H4 (cell line): ENCODE measurements at regions not wholly inside any gene's neighbourhood (a gene's known extent, or its start where the extent isn't known, plus 50 kb on each side); places are given as distances from the start of the nearest gene placed in this dataset.
"Not testable (repeated sequence)": the region's sequence is repeated elsewhere in the genome, so short reads cannot be mapped to it uniquely, and the experiment has no call there.

Experiments
- DNase-seq: peaks from one replicate; pipeline ENCODE4 v3.0.0-alpha.2; 2015; ENCODE audit warnings: low spot score

- no peak for DNase-seq
These were observed 63.1 kb upstream of the HIVEP3 start for GRCh38 chr1:41981796-41982195.

DNA sequence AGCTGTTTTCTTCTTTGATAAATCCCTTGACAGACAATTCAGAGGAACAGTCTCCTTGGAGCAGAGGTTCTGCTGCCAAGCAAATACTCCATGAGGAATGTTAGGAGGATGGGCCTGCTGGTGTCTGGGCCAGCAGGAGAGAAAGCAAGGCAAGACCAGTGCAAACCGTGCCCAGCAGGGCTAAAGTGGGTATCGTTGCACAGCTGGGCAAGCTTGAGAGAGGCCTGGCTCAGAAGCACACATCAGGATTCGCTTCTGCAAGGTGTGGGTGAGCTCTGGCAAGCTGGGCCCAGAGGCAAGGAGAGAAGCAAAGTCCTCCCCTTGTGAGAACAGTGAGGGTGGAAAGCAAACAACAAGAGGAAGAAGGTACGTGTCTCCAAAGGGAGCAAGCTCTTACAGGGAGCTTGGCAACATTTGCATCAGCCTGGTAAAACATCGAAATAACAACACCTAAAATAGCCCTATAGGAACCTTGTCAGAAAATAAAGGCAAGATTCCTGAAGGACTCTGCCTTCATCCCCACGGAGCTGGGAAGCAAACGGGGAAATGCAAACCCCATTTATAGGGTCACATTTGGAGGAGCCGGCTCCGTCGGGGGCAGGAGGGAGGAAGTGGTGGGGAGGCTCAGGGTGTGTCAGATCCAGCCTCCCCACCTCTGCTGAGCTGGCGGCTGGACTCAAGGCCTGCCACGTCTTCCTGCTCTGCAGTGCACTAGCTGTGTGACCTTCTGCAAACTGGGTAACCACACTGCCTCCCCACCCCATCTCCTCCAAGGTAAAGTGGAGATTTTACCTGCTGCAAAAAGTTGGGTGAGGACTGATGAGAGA, 62.3 kb upstream of the HIVEP3 start:
- DNase-seq: no peak

- DNase-seq: no peak
These were observed 60.3 kb upstream of the HIVEP3 start for GRCh38 chr1:41978986-41979385.

- DNase-seq: no peak
These were observed 58.6 kb upstream of the HIVEP3 start for GRCh38 chr1:41977326-41977725.

DNA sequence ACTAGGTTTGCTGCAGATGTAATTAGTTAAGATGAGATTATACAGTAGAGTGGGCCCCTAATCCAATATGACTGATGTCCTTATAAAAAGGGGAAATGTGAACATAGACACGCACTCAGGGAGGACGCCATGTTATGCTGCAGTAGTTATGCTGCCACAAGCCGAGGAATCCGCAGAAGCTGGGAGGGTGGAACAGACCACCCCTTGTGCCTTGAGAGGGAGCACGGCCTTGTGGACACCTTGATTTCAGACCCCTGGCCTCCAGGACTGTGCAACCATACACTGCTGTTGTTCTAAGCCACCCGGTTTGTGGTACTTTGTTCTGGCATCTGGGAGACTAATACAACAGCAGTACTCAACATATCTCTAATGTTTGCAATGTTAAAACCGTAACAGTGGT, 57.9 kb upstream of the HIVEP3 start:
- DNase-seq: no peak

- DNase-seq: no peak
These were observed 57.3 kb upstream of the HIVEP3 start for GRCh38 chr1:41975850-41976569.

DNA sequence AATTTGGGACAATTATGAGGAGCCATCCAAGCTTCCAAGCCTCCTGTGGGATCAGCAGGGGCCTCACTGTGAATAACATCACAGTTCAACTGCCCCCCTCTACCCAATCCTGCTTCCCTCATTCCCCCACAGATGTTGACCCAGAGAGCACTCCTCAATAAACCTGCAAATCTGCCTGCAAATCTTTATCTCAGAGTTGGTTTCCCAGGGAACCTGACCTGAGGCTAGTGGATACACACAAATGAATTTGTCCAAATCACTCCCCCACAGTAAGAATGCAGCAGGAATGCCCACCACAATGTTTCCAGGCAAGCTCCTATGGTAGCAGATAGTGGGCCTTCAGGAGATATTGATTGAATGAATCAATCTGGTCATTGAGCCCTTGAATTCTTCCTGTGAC, 56.4 kb upstream of the HIVEP3 start:
- DNase-seq: no peak

DNA sequence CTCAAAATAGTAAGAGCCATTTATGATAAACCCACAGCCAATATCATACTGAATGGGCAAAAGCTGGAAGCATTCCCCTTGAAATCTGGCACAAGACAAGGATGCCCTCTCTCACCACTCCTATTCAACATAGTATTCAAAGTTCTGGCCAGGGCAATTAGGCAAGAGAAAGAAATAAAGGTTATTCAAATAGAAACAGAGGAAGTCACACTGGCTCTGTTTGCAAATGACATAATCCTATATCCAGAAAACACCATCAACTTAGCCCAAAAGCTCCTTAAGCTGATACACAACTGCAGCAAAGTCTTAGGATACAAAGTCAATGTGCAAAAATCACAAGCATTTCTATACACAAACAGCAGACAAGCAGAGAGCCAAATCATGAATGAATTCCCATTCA, 49.8 kb upstream of the HIVEP3 start:
- not testable (repeated sequence) for DNase-seq
